Thymus (tissue), 11 donors: ENCODE measurements at regions not wholly inside any gene's neighbourhood (a gene's known extent, or its start where the extent isn't known, plus 50 kb on each side); places are given as distances from the start of the nearest gene placed in this dataset.
A peak's percentile ranks its signal among the peaks of the same experiment; 100 is the strongest.

Experiments used
- DNase-seq, 9 donors: peaks; one replicate each; pipeline ENCODE4 v3.0.0-alpha.2; 2013; ENCODE audit warnings: low spot score in 9 of 9, low read depth in 6 of 9, missing footprints in 1 of 9
- H3K27ac ChIP-seq, 2 donors: one replicate each; pipeline ENCODE4 v1.5.1; 2013; ENCODE audit warnings: control low read depth in 1 of 2, low read depth in 1 of 2, low read length in 1 of 2, mild to moderate bottlenecking in 1 of 2, moderate library complexity in 1 of 2
- H3K27me3 ChIP-seq, 2 donors: one replicate each; pipeline ENCODE4 v1.5.1; 2013; ENCODE audit warnings: low read length in 1 of 2; ENCODE audit not compliant: control insufficient read depth in 2 of 2, insufficient read depth in 1 of 2
- H3K36me3 ChIP-seq, 2 donors: one replicate each; pipeline ENCODE4 v1.5.1; 2013; ENCODE audit warnings: low read length in 1 of 2, mild to moderate bottlenecking in 1 of 2, moderate library complexity in 1 of 2; ENCODE audit not compliant: control insufficient read depth in 2 of 2, insufficient read depth in 2 of 2
- H3K4me1 ChIP-seq, 2 donors: one replicate each; pipeline ENCODE4 v1.5.1; 2013; ENCODE audit warnings: low read length in 2 of 2; ENCODE audit not compliant: control insufficient read depth in 2 of 2, insufficient read depth in 2 of 2
- H3K4me3 ChIP-seq, 2 donors: one replicate each; pipeline ENCODE4 v1.5.1; 2013; ENCODE audit warnings: low read length in 2 of 2, control low read depth in 1 of 2, mild to moderate bottlenecking in 1 of 2
- H3K9me3 ChIP-seq, 2 donors: one replicate each; pipeline ENCODE4 v1.5.1; 2013; ENCODE audit warnings: low read length in 1 of 2, mild to moderate bottlenecking in 1 of 2; ENCODE audit not compliant: control insufficient read depth in 2 of 2, insufficient read depth in 1 of 2
- WGBS: extraction: QIAGEN DNeasy Blood & Tissue Kit; methylation state at CpG from one replicate; pipeline ENCODE4 v1.1.7; 2013; 5-methylcytosine and 5-hydroxymethylcytosine counted together
- donor health status: healthy.

GRCh38 chr21:26412885-26413284, 160.2 kb downstream of the CYYR1 start:
- Histone ChIP-seq H3K36me3 (no peaks in the 10 kb centered on the region), H3K4me3 (no peak overlapping the region), H3K27ac (no peak overlapping the region), H3K4me1 (no peaks in the 10 kb centered on the region), H3K9me3 (no peaks in the 10 kb centered on the region), H3K27me3 (no peaks in the 10 kb centered on the region)
- 95% methylated on average over 3 of the region's 3 CpGs for WGBS
- DNase-seq: no peak

GRCh38 chr21:26409735-26410134, 163.4 kb downstream of the CYYR1 start:
- Histone ChIP-seq H3K36me3 (no peaks in the 10 kb centered on the region), H3K9me3 (no peaks in the 10 kb centered on the region), H3K27me3 (no peaks in the 10 kb centered on the region), H3K27ac (no peak overlapping the region), H3K4me3 (no peak overlapping the region), H3K4me1 (no peaks in the 10 kb centered on the region)
- no peak for DNase-seq
- 91% methylated on average over 4 of the region's 4 CpGs for WGBS

GRCh38 chr21:26408511-26408910, 164.6 kb downstream of the CYYR1 start:
- H3K4me3 ChIP-seq: no peak overlapping the region

GRCh38 chr21:26406526-26406925, 166.6 kb downstream of the CYYR1 start:
- Histone ChIP-seq H3K27ac (no peak overlapping the region), H3K4me1 (no peaks in the 10 kb centered on the region), H3K36me3 (no peaks in the 10 kb centered on the region), H3K4me3 (no peak overlapping the region), H3K9me3 (no peaks in the 10 kb centered on the region), H3K27me3 (no peaks in the 10 kb centered on the region)
- 81% methylated on average over 1 of the region's 1 CpG for WGBS
- DNase-seq: no peak

More at GRCh38 chr21:26408511-26408910, 164.6 kb downstream of the CYYR1 start:
- no peak overlapping the region for H3K27ac ChIP-seq
- H3K36me3 ChIP-seq: no peaks in the 10 kb centered on the region
- no peaks in the 10 kb centered on the region for H3K27me3 ChIP-seq
- H3K4me1 ChIP-seq: no peaks in the 10 kb centered on the region
- H3K9me3 ChIP-seq: no peaks in the 10 kb centered on the region
- DNase-seq: no peak

- H3K27me3 ChIP-seq: no peaks in the 10 kb centered on the region
- DNase-seq: peak in 4 of 9 donors; percentile 6 to 57 (median 24)
- H3K27ac ChIP-seq: no peak overlapping the region
- H3K4me1 ChIP-seq: no peaks in the 10 kb centered on the region
- no peak overlapping the region for H3K4me3 ChIP-seq
- no peaks in the 10 kb centered on the region for H3K9me3 ChIP-seq
- H3K36me3 ChIP-seq: no peaks in the 10 kb centered on the region
- 63% methylated on average over 9 of the region's 9 CpGs for WGBS
These were observed 167.2 kb downstream of the CYYR1 start for GRCh38 chr21:26405735-26406361.

- H3K36me3 ChIP-seq: no peaks in the 10 kb centered on the region
- no peak overlapping the region for H3K27ac ChIP-seq
- H3K9me3 ChIP-seq: no peaks in the 10 kb centered on the region
- DNase-seq: no peak
- no peak overlapping the region for H3K4me3 ChIP-seq
- no peaks in the 10 kb centered on the region for H3K4me1 ChIP-seq
- no peaks in the 10 kb centered on the region for H3K27me3 ChIP-seq
- 92% methylated on average over 4 of the region's 4 CpGs for WGBS
These were observed 168.0 kb downstream of the CYYR1 start for GRCh38 chr21:26405071-26405470.

GRCh38 chr21:26404288-26404687, 168.8 kb downstream of the CYYR1 start:
- H3K4me3 ChIP-seq: no peak overlapping the region
- no peaks in the 10 kb centered on the region for H3K27me3 ChIP-seq
- no peaks in the 10 kb centered on the region for H3K4me1 ChIP-seq
- H3K9me3 ChIP-seq: no peaks in the 10 kb centered on the region
- WGBS: 96% methylated on average over 7 of the region's 7 CpGs
- H3K27ac ChIP-seq: no peak overlapping the region
- no peaks in the 10 kb centered on the region for H3K36me3 ChIP-seq
- DNase-seq: no peak

GRCh38 chr21:26403321-26403720, 169.8 kb downstream of the CYYR1 start:
- Histone ChIP-seq H3K27ac (no peak overlapping the region), H3K4me1 (no peaks in the 10 kb centered on the region), H3K27me3 (no peaks in the 10 kb centered on the region), H3K4me3 (no peak overlapping the region), H3K9me3 (no peaks in the 10 kb centered on the region), H3K36me3 (no peaks in the 10 kb centered on the region)
- WGBS: 91% methylated on average over 2 of the region's 2 CpGs
- no peak for DNase-seq

GRCh38 chr21:26397545-26397944, 175.5 kb downstream of the CYYR1 start:
- Histone ChIP-seq H3K4me3 (no peak overlapping the region), H3K27ac (no peak overlapping the region), H3K9me3 (no peaks in the 10 kb centered on the region), H3K4me1 (no peaks in the 10 kb centered on the region), H3K36me3 (no peaks in the 10 kb centered on the region), H3K27me3 (no peaks in the 10 kb centered on the region)
- DNase-seq: no peak

GRCh38 chr21:26394341-26394740, 178.7 kb downstream of the CYYR1 start:
- 98% methylated on average over 7 of the region's 7 CpGs for WGBS

More at GRCh38 chr21:26394341-26394740, 178.7 kb downstream of the CYYR1 start:
- H3K27me3 ChIP-seq: no peaks in the 10 kb centered on the region
- no peak for DNase-seq
- no peak overlapping the region for H3K27ac ChIP-seq
- no peaks in the 10 kb centered on the region for H3K9me3 ChIP-seq
- no peak overlapping the region for H3K4me3 ChIP-seq
- no peaks in the 10 kb centered on the region for H3K36me3 ChIP-seq
- H3K4me1 ChIP-seq: peaks cover 0 to 2% of the 10 kb centered on the region in 2 donors
